GM12873 (cell line): ENCODE measurements at regions not wholly inside any gene's neighbourhood (a gene's known extent, or its start where the extent isn't known, plus 50 kb on each side); places are given as distances from the start of the nearest gene placed in this dataset.

Source experiments
- CTCF ChIP-seq: IDR thresholded peaks from 2 replicates; pipeline ENCODE4 v1.5.1; 2012; ENCODE audit warnings: low read depth, mild to moderate bottlenecking, moderate library complexity, low read length, control low read depth; ENCODE audit not compliant: insufficient read depth; ENCODE audit errors: missing control alignments

GRCh38 chr2:120684289-120685065, 51.2 kb upstream of the GLI2 start:
- no peak for TF ChIP-seq CTCF

GRCh38 chr2:120685066-120685973, 50.3 kb upstream of the GLI2 start:
- TF ChIP-seq CTCF = no peak
